Epithelial cell of prostate (primary cell): ENCODE measurements at regions not wholly inside any gene's neighbourhood (a gene's known extent, or its start where the extent isn't known, plus 50 kb on each side); places are given as distances from the start of the nearest gene placed in this dataset.

ENCODE experiments used
- DNase-seq: peaks from one replicate; pipeline ENCODE4 v3.0.0-alpha.2; 2011; ENCODE audit warnings: low read depth, low spot score
- H3K27ac ChIP-seq: fragments of 450-650 bp; 2 replicates; pipeline ENCODE4 v1.5.1; 2017; ENCODE audit warnings: mild to moderate bottlenecking

DNA sequence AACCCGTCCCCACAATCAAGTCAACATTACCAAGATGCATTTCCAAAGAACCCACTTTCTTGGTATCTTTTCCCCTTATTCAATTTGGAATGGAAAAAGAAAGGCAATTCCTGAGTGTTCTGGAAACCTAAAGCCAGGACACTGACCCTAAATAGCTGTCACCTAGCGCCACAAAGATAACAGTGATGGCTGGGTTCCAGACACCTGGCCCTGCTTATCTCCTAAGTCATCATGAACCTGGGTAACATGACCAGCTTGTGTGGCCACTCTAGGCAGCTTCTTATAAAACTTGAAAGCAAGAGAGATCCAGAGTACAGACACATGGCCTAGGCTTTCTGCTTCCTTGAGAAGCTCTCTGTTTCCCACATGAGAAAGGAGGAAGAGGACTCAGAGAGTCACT is 95.4 kb downstream of the BOD1L2 start:
- DNase-seq, result no peak
- H3K27ac ChIP-seq, result no peak overlapping the region

DNA sequence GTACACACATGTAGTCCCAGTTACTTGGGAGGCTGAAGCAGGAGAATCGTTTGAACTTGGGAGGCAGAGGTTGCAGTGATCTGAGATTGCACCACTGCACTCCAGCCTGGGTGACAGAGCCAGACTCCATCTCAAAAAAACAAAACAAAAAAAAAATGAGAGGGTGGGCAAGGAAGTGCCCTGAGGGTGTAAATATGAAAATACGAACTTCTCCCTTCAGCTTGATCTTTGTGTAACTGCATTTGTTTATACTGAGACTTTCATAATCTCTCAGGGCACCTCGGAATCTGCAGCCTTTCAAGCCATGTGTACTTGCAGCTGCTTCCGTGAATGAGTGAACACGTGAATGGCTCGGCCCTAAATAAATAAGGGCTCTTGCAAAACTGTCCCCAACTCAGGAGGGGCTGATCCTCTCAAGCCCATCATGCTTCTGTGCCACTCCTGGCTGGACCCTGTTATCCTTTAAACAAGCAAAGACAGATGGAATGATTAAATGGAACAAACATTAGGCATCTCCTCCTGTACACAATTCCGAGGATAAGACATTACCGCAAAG is 96.8 kb downstream of the BOD1L2 start:
- no peak for DNase-seq
- no peak overlapping the region for H3K27ac ChIP-seq

DNA sequence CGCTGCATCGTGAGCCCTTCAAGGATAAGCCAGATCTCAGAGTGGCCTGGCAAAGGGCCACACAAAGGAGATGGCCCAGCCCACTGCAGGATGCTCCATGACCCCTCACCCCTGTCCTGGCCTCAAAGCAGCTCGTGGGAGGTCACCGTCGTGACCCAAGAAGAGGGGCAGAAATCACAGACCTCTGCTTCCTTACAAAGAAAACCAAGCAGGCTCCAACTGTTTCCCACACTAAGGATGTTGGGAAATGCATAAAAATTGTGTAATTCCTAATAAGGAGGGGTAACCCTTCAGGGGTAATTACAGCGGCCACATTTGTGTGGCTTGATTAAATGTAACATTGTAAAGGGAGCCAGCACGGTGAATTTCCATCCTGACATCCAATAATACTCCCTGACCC is 102.3 kb downstream of the BOD1L2 start:
- DNase-seq, result no peak
- H3K27ac ChIP-seq, result no peak overlapping the region

DNA sequence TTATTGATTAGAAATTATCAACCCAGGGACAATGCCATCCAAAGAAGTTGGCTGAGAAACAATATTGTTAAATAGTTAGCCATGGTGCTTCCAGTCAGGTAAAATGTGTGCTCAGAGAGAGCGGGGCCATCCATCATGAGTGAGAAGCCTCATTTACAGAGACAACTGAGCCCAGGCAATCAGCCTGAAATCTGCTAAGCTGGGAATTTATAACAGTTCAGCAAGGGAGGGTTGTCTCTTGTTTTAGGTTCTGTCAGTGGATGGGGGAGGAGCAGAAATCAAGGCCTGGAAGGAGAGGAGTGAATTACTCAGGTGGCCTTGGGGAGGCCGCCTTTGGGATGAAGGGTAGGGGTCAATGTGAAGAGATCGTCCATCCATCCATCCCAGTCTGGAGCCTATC is 102.5 kb upstream of the ST8SIA3 start:
- no peak overlapping the region for H3K27ac ChIP-seq
- DNase-seq, result no peak

DNA sequence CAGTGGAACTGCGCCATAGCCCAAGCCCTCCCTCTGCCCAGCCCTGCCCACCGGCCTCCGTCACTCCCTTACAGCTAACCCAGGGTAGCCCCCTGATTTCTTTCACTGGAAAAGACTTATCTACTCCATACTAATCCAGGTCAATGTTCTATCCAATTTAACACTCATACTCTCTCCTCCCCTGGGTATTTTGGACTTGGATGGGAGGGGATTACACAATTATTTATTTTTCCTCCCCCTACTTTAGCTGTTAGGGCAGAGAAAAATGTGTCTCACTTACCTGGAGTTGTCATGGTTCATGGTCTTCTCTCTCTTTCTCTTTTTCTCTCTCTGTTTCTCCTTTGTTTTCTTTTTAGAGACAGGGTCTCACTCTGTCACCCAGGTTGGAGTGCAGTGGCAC is 100.6 kb upstream of the ST8SIA3 start:
- no peak overlapping the region for H3K27ac ChIP-seq
- no peak for DNase-seq

DNA sequence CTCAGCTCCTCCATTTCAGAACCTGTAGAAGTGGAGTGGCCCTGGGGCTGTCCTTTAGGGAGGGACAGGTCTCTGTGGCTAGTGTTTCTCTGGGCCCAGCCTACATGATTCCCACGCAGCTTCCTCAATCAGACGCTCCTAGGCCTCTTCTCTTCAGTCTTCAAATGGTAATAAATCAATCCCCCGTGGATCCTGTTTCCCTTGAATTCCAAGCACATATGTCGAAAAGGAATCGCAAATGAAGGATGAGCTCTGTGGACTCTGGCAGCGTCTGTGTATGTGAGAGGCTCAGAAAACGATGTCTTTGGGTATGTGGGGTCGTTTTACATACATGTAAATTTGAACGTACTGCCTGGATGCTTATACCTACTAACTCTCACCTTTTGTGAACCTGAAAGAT is 98.5 kb upstream of the ST8SIA3 start:
- no peak overlapping the region for H3K27ac ChIP-seq
- no peak for DNase-seq

DNA sequence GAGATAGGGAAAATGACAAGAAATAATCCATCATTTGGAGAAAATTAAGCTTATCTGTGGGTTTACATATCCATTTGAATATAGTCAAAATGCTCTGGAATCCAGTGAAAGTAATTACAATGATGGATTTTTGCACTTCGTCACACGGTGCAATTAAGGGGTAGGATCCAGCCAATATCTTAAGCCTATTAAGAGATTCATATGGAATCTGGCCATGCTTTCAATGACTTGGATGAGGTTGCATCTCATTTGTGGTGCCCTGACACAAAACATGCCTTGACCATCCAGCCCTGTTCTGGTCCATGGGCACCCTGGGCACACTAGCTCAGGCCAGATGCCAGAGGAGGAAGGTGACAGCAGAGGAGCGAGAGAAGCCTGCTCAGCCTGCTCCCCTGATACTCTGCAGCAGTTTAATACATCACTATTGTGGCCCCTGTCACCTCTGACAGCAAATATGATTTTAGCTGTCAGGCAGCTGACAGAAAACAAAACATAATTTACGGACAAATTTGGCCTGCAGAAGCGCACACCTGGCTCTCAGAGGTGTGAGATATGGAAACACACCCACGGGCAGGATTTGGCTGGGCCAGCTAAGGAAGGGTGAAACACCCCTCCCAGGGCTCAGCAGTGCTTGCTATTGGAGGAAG is 94.1 kb upstream of the ST8SIA3 start:
- no peak for DNase-seq
- H3K27ac ChIP-seq, result no peak overlapping the region

DNA sequence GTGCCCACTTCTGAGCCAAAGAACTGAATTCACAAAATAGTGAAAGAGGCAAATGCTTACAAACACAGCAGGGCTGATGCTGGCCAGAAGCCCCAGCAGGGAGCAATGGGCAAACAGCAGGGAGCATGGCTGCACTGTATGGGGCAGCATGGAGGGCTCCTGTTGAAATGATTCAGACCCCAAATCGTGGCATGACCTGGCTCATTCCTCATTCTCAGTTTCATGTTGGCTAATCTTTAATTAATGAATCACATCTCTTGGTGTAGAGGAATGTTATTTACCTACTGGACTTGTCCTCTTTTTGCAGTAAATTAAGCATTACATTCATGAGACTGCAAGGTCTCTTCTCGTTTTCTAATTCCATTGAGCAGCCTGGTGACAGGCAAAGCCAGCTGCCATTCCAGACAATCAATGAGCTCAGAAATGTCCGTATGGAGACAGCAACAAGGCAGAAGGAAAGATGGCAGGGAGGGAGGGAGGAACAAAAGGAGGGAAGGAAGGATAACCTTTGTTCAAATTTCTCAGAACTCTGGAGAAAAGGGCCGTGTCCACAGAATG is 84.9 kb upstream of the ST8SIA3 start:
- DNase-seq, result no peak
- H3K27ac ChIP-seq, result no peak overlapping the region

DNA sequence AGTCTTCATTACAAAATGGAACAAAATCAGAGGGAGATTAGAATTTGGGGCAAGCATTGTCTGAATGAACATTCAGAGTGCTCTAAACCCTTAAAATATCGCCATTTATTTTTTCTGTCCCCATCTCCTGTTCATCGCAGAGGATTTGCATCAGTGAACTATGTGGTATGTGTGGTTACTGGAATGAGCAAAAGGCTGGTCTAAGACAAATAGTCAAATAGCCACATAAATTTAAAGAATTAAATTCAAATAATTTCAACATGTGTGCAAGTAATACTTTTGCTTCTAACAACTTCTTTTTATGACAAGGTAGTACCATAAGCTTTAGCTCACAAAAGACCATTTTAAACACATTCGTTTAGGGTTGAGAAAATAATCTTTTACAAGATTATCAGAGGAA is 82.6 kb upstream of the ST8SIA3 start:
- no peak overlapping the region for H3K27ac ChIP-seq
- no peak for DNase-seq

DNA sequence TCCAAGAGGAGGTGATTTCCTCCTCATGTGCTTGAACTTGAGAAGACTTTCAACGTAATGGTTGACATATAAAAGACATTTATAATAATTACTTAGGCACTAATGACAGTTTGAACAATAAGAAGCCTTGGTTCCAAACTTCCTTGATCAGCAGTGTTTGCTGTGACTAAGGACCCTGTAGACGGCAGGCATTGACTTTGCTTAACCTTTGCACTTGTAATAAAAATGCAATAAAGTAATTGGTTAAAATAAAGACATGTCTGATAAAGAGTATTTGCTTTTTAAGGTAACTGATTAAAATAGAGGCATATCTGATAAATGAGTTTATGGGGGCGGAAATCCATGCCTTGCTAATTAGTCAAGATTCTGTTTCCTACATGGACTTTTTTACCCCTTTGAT is 82.2 kb upstream of the ST8SIA3 start:
- H3K27ac ChIP-seq, result no peak overlapping the region
- no peak for DNase-seq

DNA sequence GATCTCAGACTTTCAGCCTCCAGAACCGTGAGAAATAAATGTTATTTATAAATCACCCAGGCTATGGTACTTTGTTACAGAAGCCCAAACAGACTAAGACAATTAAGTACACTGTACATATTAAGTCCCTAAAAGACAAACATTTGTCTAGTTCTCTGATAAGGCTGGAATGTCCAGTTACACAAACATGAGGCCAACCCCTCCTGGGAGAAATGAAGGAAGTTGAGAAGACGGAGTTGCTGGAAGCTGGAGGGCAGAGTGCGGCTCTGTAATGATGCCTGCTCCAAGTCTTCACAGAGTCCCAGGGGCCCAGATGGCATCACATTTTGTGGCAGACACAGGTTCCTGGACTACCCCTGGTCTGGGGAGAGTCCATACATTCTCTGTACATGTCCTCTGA is 79.2 kb upstream of the ST8SIA3 start:
- H3K27ac ChIP-seq, result no peak overlapping the region

DNA sequence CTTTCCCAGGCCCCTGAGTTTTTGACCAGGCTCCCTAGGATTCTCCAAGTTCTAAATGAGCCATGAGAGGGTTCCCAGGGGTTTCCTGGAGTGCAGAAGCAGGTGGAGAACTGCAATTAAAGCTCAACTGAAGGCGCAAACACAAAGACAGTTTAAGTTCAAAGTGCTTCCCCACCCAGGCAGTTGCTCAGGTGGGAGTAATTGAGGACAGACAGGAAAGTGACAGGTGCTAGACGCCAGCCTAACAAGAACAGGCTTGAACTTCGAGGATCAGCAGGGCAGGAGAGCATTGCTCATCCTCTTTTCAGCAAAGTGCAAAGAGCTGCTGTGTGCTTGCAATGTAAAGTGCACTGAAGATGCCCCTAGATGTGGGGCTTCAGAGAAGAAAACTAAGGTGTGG is 77.2 kb upstream of the ST8SIA3 start:
- DNase-seq, result no peak
- no peak overlapping the region for H3K27ac ChIP-seq

More for the DNA sequence above, 79.2 kb upstream of the ST8SIA3 start:
- DNase-seq, result no peak

DNA sequence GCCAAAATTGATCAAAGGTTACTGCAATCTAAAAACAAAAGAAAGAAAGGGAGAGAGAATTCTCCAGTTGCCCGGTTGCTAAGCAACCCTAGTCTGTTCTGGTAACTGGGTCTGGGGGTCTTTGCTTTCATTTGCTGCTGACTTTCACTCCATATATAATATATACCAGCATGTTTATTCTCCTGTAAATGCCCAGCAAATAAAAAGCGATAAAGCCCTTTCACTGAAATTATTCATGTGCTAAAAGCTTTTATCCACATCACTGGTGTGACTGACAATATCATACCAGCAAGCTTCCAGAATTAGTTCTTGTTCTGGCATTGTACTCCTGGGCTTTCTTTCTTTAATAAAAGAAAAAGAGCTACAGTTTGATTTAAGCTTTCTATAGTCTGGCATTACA is 75.5 kb upstream of the ST8SIA3 start:
- no peak overlapping the region for H3K27ac ChIP-seq

DNA sequence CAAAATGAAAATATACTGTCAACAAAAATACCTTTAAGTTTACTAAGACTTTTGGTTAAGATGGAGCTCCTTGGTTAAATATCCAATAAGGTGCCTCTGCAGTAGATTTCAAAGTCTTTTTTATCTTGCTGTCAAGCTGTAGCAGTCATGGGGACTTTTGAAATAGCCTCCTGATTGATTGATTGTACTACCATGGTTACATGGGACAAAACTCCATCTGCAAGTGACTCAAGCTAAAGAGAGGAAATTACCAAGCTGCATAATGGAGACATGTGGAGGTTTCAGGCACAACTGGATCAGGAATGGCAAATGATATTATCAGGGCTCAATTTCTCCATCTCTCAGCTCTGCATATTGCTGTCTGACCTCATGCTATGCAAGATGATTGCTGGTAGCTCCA is 73.4 kb upstream of the ST8SIA3 start:
- DNase-seq, result no peak
- no peak overlapping the region for H3K27ac ChIP-seq

More for the DNA sequence above, 75.5 kb upstream of the ST8SIA3 start:
- DNase-seq, result no peak

DNA sequence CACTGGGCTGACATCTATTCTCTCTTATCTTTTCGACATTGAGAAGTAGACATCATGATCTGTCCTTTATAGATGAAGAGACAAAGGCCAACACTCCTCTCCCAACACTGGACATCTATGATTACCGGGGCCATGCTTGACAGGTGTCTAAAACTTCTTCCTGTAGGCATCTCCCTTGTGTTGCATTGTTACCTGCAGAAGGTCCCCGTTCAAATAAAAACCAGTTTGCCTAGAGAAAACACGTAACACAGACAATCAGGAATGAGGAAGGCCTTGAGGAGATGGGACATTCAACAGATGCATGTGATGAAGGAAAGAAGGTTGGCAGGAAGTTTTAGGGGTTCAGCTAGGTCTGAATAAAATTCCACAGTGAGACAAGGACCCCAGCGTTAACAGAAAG is 70.8 kb upstream of the ST8SIA3 start:
- no peak overlapping the region for H3K27ac ChIP-seq
- DNase-seq, result no peak

DNA sequence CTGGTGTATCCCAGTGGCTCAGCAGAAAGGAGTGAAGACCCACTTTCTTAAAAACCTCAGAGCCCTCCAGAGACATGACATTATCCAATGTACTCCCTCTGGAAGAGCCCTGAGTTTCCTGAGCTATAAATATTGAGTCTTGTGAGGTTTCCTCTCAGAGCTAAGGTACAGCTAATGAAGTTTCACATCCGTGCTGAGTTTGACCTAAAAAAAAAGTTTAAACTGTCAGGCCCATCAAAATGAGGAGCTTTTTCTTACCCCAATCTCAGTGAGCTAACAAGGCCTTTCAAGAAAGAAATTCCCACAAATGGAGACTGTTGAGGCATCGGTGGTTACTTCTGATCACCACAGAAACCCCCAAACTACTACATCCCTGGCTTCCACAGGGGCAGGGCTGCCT is 65.4 kb upstream of the ST8SIA3 start:
- DNase-seq, result no peak
- H3K27ac ChIP-seq, result no peak overlapping the region

DNA sequence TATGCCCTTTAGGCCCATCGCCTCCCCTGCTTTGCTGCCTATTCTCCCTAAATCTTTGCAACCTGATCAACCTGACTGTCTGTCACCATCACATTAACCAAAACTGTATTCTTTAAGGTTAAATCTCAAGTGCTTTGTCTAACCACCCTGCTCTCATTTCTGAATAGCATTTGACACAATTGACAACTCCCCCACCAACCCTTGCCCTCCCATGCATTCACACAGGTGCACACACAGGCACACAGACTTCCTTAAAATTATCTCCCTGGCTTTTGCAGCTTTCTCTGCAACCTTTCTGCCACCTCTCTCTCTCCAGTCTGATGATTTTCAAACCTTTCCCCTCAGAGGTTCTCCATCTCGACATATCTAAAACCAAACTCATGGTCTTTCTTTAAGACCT is 64.6 kb upstream of the ST8SIA3 start:
- DNase-seq, result no peak
- H3K27ac ChIP-seq, result no peak overlapping the region

DNA sequence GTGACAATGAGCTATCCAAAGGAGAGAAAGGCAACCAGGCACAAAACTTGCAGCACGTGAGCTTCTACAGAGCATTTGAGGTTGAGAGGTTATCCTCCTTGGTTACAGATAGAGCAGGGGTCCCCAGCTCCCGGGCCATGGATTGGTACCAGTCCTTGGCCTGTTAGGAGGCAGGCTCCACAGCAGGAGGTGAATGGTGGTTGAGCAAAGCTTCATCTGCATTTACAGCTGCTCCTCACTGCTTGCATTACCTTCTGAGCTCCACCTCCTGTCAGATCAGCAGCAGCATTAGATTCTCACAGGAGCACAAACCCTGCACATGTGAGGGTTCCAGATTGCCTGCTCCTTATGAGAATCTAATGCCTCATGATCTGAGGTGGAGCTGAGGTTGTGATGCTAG is 57.8 kb upstream of the ST8SIA3 start:
- DNase-seq, result no peak
- H3K27ac ChIP-seq, result no peak overlapping the region

DNA sequence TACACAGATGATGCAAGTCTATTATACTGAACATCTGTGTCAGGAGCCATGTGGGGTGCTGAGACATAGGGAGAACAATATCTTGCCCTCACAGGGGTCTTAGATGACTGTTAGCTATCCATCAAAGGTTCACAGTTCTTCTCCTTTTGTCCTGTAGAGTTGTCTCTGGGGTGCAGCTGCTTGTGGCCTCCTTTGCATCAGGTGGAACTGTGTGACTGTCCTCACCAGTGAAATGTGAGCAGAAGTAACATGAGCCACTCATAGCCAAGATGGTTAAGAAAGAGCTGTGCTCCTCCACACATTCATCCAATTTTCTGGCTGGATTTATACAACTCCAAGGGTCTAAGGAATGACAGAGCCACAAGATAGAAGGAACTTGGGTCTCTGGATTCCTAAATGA is 56.0 kb upstream of the ST8SIA3 start:
- H3K27ac ChIP-seq, result no peak overlapping the region

DNA sequence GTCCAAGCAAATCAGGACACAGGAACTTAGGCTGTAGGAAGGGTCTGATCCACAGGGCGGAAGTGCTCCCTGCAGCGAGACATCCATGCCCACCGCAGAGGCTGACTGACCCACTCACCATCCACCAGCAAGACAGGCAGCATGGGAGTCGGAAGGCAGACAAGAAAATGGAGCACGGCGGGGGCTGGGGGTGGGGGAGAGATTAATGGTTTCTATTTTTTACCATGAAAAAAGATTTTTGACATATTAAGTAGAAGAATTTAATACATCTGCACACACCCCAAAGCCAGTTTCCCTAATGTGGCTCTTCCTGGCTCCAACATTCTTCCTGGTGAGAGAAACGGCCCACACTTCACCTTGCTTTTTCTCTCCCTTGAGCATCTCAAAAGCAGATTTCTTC is 55.1 kb upstream of the ST8SIA3 start:
- DNase-seq, result no peak
- no peak overlapping the region for H3K27ac ChIP-seq

More for the DNA sequence above, 56.0 kb upstream of the ST8SIA3 start:
- DNase-seq, result no peak

DNA sequence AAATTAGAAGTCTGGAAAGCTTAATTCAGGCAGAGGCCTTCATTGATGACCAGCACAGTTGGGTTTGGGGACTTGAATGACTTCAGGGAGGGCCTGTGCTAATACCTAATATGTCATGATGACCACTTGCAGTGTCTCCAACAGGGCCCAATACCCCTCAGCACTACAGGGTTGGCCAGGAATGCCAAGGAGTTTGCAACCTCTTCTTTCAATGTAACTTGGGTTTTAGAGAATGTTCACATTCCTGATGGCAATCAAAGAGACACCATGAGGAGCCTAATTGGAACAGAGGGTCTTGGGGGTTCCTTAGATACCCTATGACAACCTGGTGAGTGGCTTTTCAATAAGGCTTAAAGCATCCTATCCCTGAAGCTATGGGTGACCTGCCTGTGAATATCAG is 52.4 kb upstream of the ST8SIA3 start:
- H3K27ac ChIP-seq, result no peak overlapping the region
- DNase-seq, result no peak
